BE2C (cell line): ENCODE measurements at regions not wholly inside any gene's neighbourhood (a gene's known extent, or its start where the extent isn't known, plus 50 kb on each side); places are given as distances from the start of the nearest gene placed in this dataset.
A peak's percentile ranks its signal among the peaks of the same experiment; 100 is the strongest.

Experiments used
- DNase-seq: peaks from one replicate; pipeline ENCODE4 v3.0.0-alpha.2; 2020
- H3K27me3 ChIP-seq: fragments of 250-450 bp; sonication (Bioruptor Pico); 2 replicates; pipeline ENCODE4 v1.5.1; 2020; ENCODE audit warnings: mild to moderate bottlenecking
- H3K36me3 ChIP-seq: fragments of 250-450 bp; sonication (Bioruptor Pico); 2 replicates; pipeline ENCODE4 v1.5.1; 2020; ENCODE audit warnings: mild to moderate bottlenecking
- H3K4me1 ChIP-seq: fragments of 250-450 bp; sonication (Bioruptor Pico); 2 replicates; pipeline ENCODE4 v1.5.1; 2020
- H3K4me3 ChIP-seq: 2 replicates; pipeline ENCODE4 v1.5.1; 2011; ENCODE audit warnings: low read depth, low read length
- H3K9me3 ChIP-seq: fragments of 250-450 bp; sonication (Bioruptor Pico); 2 replicates; pipeline ENCODE4 v1.5.1; 2020
- TF ChIP-seq, protein P1 (sequence below): IDR thresholded peaks from 2 replicates; pipeline ENCODE4 v1.5.1; 2012; ENCODE audit warnings: mild to moderate bottlenecking, low read depth, low read length

DNA sequence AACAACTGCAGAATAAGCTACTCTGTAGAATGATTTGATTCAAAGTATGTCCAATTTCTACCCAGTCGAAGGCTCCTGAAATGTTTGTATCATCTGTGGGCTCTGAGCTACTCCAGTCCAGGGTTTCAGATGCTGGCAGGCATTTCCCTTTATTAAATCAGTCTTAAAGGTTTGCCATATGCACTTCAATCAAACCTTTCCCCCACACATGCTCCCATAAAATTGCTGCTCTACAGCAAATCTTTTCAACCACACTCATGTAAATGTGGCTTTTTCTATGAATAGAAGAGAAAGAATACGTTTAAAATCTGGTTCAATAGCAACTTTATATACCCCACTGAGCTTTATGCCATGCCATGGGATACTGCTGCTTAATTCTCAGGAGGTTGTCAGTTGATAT, 242.4 kb upstream of the MAP3K7 start:
- TF ChIP-seq, protein P1, sequence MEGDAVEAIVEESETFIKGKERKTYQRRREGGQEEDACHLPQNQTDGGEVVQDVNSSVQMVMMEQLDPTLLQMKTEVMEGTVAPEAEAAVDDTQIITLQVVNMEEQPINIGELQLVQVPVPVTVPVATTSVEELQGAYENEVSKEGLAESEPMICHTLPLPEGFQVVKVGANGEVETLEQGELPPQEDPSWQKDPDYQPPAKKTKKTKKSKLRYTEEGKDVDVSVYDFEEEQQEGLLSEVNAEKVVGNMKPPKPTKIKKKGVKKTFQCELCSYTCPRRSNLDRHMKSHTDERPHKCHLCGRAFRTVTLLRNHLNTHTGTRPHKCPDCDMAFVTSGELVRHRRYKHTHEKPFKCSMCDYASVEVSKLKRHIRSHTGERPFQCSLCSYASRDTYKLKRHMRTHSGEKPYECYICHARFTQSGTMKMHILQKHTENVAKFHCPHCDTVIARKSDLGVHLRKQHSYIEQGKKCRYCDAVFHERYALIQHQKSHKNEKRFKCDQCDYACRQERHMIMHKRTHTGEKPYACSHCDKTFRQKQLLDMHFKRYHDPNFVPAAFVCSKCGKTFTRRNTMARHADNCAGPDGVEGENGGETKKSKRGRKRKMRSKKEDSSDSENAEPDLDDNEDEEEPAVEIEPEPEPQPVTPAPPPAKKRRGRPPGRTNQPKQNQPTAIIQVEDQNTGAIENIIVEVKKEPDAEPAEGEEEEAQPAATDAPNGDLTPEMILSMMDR = no peak
- no peaks in the 10 kb centered on the region for H3K9me3 ChIP-seq
- H3K36me3 ChIP-seq = no peaks in the 10 kb centered on the region
- DNase-seq = no peak
- H3K27me3 ChIP-seq = peaks cover 3% of the 10 kb centered on the region
- no peaks in the 10 kb centered on the region for H3K4me1 ChIP-seq
- H3K4me3 ChIP-seq = no peak overlapping the region

DNA sequence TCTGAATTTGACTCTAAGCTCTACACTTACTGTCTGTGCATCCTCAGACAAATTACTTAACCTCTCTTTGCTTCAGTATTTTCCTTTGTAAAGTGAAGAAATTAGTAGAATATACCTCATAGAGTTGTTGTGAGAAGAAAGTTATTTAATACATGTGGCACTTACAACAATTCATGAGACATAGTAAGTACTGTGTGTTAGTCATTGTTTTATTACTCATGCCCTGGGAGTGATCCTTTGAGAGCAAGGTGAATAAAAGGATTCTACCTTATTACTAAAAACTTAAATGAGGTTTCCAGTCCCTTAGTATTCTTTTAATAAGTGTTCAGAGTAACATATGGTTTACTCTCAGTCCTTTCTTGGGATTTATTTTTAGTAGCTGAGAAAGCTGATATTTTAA, 233.6 kb upstream of the MAP3K7 start:
- H3K4me3 ChIP-seq = no peak overlapping the region
- H3K4me1 ChIP-seq = no peaks in the 10 kb centered on the region
- peaks cover 3% of the 10 kb centered on the region; the same call in 1 of the 2 replicates for H3K27me3 ChIP-seq
- no peak for DNase-seq
- H3K36me3 ChIP-seq = no peaks in the 10 kb centered on the region
- TF ChIP-seq, protein P1 = no peak
- no peaks in the 10 kb centered on the region for H3K9me3 ChIP-seq

DNA sequence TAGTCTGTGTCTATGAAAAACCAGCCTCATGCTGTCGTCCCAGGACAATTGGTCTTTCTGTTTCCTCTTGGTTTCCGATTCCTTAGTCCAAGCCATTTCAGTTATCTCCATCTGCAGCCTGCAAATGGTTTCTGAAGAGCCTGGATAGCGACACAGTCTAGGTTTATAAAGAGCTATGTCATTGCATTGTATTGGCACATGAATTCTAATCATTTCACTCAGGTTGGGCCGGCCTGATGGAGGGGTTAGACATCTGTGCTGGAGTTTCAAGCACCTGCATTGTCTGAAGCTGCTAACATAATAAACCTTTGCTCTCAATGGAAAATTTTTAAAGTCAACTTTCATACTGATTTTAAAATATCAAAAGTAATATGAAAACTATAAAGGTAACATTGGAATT, 232.6 kb upstream of the MAP3K7 start:
- no peak for DNase-seq
- H3K36me3 ChIP-seq = no peaks in the 10 kb centered on the region
- TF ChIP-seq, protein P1 = no peak
- H3K4me3 ChIP-seq = no peak overlapping the region
- no peaks in the 10 kb centered on the region for H3K9me3 ChIP-seq
- H3K27me3 ChIP-seq = peaks cover 3% of the 10 kb centered on the region; the same call in 1 of the 2 replicates
- H3K4me1 ChIP-seq = no peaks in the 10 kb centered on the region

DNA sequence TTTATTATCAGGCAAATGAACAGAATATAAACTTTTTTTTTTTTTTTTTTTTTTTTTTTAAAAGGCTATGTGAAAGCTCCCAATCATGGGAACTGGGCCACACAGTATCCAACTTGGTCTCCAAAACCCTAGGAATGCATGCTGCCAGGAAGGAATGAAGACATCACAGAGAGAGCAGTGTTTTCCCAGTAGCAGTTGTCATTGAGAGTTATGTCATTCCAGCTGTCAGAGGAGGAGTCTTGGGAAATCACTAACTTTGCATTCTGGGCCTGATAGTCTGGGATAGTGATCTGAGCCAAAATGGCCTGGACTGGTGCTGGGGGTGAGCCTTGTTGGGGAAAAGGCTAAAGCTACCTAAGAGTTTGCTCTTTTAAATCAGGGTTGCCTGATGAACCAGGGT, 231.3 kb upstream of the MAP3K7 start:
- Histone ChIP-seq H3K27me3 (peaks cover 8% of the 10 kb centered on the region; the same call in 1 of the 2 replicates), H3K9me3 (no peaks in the 10 kb centered on the region), H3K4me1 (no peaks in the 10 kb centered on the region), H3K4me3 (no peak overlapping the region), H3K36me3 (no peaks in the 10 kb centered on the region)
- DNase-seq = no peak
- TF ChIP-seq, protein P1 = no peak

DNA sequence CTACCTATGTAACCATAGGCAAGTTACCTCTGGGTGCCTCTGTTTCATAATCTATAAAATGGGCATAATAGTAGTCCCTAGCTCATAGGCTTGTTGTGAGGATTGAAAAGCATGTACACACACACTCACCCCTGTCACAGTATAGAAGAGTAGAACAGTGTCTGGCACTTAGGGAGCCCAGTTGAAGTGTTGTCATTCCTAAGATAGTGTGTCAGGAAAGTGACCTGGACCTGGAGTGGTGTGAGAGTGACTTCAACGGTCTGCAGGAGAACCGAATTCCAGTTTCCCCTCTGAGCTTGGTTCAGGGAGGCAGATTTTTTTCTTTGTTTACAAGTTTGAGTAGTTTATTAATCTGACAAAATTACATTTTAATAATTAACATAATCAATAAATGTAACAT, 229.9 kb upstream of the MAP3K7 start:
- no peak for DNase-seq
- no peaks in the 10 kb centered on the region for H3K4me1 ChIP-seq
- TF ChIP-seq, protein P1 = no peak
- H3K27me3 ChIP-seq = peaks cover 8% of the 10 kb centered on the region; the same call in 1 of the 2 replicates
- H3K9me3 ChIP-seq = no peaks in the 10 kb centered on the region
- no peaks in the 10 kb centered on the region for H3K36me3 ChIP-seq
- no peak overlapping the region for H3K4me3 ChIP-seq

DNA sequence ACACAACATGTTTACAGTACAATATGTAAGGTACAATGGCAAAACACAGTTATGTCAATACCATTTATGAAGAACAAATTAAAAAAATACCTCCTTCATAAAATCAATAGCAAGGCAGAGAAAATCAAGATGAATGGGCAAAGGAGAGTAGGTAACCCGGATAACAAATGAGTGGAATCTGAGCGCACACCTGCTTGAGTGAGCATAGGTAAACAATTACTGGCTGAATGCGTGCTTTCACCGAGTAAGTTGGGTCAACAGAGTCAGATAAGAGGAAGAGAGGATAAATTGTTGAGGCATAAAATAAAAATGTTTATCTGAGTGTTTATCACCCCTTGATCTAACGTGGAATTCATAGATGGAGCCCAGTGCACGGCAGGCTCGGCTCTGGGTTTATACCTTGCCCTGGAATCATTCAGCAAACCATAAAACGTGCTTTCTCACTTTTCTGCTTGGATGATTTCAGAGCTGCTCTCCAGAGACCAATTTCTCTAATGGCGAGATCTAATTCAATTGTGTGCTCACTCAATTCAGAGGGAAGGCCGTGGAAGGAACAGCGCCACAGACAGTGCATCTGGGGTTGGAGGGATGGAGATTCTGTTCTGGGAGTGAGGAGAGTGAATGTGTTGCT, 224.8 kb upstream of the MAP3K7 start:
- Histone ChIP-seq H3K4me3 (no peak overlapping the region), H3K27me3 (peaks cover 28% of the 10 kb centered on the region), H3K4me1 (no peaks in the 10 kb centered on the region), H3K9me3 (no peaks in the 10 kb centered on the region), H3K36me3 (no peaks in the 10 kb centered on the region)
- DNase-seq = peak; percentile 51
- TF ChIP-seq, protein P1 = peak; percentile 26; the same call in 1 of the 2 replicates
